SH-SY5Y (cell line): ENCODE measurements at regions not wholly inside any gene's neighbourhood (a gene's known extent, or its start where the extent isn't known, plus 50 kb on each side); places are given as distances from the start of the nearest gene placed in this dataset.

ENCODE experiments used
- GATA2 ChIP-seq: IDR thresholded peaks from 2 replicates; pipeline ENCODE4 v1.6.1; 2011; ENCODE audit warnings: mild to moderate bottlenecking, low read depth, low read length
- GATA3 ChIP-seq: IDR thresholded peaks from 2 replicates; pipeline ENCODE4 v1.6.1; 2011; ENCODE audit warnings: low read depth, mild to moderate bottlenecking, low read length, moderate library complexity

GRCh38 chr16:35150805-35151312 lies 1691.4 kb downstream of the TP53TG3F start:
- no peak for TF ChIP-seq GATA2
- TF ChIP-seq GATA3 = no peak
